Osteoblast (primary cell): ENCODE measurements at regions not wholly inside any gene's neighbourhood (a gene's known extent, or its start where the extent isn't known, plus 50 kb on each side); places are given as distances from the start of the nearest gene placed in this dataset.

Experiments
- DNase-seq: peaks from one replicate; pipeline ENCODE4 v3.0.0; 2011; ENCODE audit warnings: low spot score, mixed read lengths; ENCODE audit not compliant: insufficient read length; ENCODE audit errors: missing footprints
- H2AFZ ChIP-seq: 2 replicates; pipeline ENCODE4 v1.6.0; 2011; ENCODE audit warnings: mild to moderate bottlenecking, low read length
- H3K27ac ChIP-seq: 2 replicates; pipeline ENCODE4 v1.5.1; 2011; ENCODE audit warnings: mild to moderate bottlenecking, low read depth, low read length, moderate library complexity
- H3K27me3 ChIP-seq: 2 replicates; pipeline ENCODE4 v1.6.0; 2012; ENCODE audit warnings: mild to moderate bottlenecking, control low read depth, inconsistent platforms, low read length, moderate library complexity; ENCODE audit not compliant: insufficient read depth
- H3K36me3 ChIP-seq: 2 replicates; pipeline ENCODE4 v1.5.1; 2011; ENCODE audit warnings: mild to moderate bottlenecking, low read length, control low read depth, moderate library complexity; ENCODE audit not compliant: insufficient read depth
- H3K4me1 ChIP-seq: 2 replicates; pipeline ENCODE4 v1.5.1; 2011; ENCODE audit warnings: mild to moderate bottlenecking, low read length, control low read depth, moderate library complexity; ENCODE audit not compliant: insufficient read depth
- H3K4me2 ChIP-seq: 2 replicates; pipeline ENCODE4 v1.6.0; 2011; ENCODE audit warnings: mild to moderate bottlenecking, low read length; ENCODE audit not compliant: insufficient read depth
- H3K4me3 ChIP-seq: fragments of 200-600 bp; sonication (generic); 3 replicates; pipeline ENCODE4 v1.5.1; 2012; ENCODE audit warnings: mild to moderate bottlenecking, low read length, inconsistent platforms; ENCODE audit not compliant: insufficient read depth
- H3K79me2 ChIP-seq: 2 replicates; pipeline ENCODE4 v1.6.0; 2012; ENCODE audit warnings: mild to moderate bottlenecking, low read length, control low read depth, inconsistent platforms; ENCODE audit not compliant: insufficient read depth
- H3K9me3 ChIP-seq: 2 replicates; pipeline ENCODE4 v1.5.1; 2011; ENCODE audit warnings: low read depth, low read length, control low read depth
- H4K20me1 ChIP-seq: 2 replicates; pipeline ENCODE4 v1.6.0; 2012; ENCODE audit warnings: mild to moderate bottlenecking, low read length, control low read depth; ENCODE audit not compliant: insufficient read depth
- TF ChIP-seq, protein P1 (sequence below): IDR thresholded peaks from 2 replicates; pipeline ENCODE4 v1.5.1; 2011; ENCODE audit warnings: mild to moderate bottlenecking, low read depth, low read length, moderate library complexity; ENCODE audit errors: extremely low read depth

GRCh38 chr4:32789026-32789608 is 2068.9 kb downstream of the PCDH7 start:
- Histone ChIP-seq H3K4me3 (no peak overlapping the region), H3K4me2 (no peak overlapping the region), H4K20me1 (no peaks in the 10 kb centered on the region), H2AFZ (no peak overlapping the region), H3K4me1 (no peaks in the 10 kb centered on the region), H3K27ac (no peak overlapping the region), H3K9me3 (no peaks in the 10 kb centered on the region), H3K27me3 (no peaks in the 10 kb centered on the region), H3K79me2 (no peaks in the 10 kb centered on the region), H3K36me3 (no peaks in the 10 kb centered on the region)
- no peak for DNase-seq
- TF ChIP-seq, protein P1, sequence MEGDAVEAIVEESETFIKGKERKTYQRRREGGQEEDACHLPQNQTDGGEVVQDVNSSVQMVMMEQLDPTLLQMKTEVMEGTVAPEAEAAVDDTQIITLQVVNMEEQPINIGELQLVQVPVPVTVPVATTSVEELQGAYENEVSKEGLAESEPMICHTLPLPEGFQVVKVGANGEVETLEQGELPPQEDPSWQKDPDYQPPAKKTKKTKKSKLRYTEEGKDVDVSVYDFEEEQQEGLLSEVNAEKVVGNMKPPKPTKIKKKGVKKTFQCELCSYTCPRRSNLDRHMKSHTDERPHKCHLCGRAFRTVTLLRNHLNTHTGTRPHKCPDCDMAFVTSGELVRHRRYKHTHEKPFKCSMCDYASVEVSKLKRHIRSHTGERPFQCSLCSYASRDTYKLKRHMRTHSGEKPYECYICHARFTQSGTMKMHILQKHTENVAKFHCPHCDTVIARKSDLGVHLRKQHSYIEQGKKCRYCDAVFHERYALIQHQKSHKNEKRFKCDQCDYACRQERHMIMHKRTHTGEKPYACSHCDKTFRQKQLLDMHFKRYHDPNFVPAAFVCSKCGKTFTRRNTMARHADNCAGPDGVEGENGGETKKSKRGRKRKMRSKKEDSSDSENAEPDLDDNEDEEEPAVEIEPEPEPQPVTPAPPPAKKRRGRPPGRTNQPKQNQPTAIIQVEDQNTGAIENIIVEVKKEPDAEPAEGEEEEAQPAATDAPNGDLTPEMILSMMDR: no peak

DNA sequence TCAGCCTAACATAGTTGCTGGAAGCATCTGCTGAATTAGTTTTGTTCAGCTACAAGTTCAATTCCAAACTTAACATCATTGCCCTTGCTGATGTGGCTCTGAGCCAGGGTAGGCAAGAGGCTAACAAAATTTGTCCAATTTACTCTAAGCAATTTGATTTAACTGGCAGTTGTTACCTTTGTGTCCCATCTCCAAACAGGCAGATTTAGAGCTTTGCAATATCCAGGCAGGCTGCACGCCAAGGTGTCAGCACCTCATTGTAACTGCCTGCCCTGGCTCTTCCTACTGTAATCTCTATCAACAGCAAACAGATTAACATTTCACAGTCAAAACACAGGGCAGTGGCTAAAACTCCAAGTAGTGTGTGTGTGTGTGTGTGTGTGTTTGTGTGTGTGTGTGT is 2070.6 kb downstream of the PCDH7 start:
- no peak overlapping the region for H3K27ac ChIP-seq
- no peaks in the 10 kb centered on the region for H3K36me3 ChIP-seq
- DNase-seq: no peak
- TF ChIP-seq, protein P1: no peak
- H3K4me1 ChIP-seq: no peaks in the 10 kb centered on the region
- H3K27me3 ChIP-seq: no peaks in the 10 kb centered on the region
- H3K9me3 ChIP-seq: no peaks in the 10 kb centered on the region
- no peaks in the 10 kb centered on the region for H4K20me1 ChIP-seq
- no peak overlapping the region for H3K4me3 ChIP-seq
- no peak overlapping the region for H2AFZ ChIP-seq
- no peak overlapping the region for H3K4me2 ChIP-seq
- H3K79me2 ChIP-seq: no peaks in the 10 kb centered on the region

- peaks cover 3% of the 10 kb centered on the region for H3K9me3 ChIP-seq
- no peak overlapping the region for H3K4me2 ChIP-seq
- H4K20me1 ChIP-seq: no peaks in the 10 kb centered on the region
- DNase-seq: no peak
- H3K4me1 ChIP-seq: no peaks in the 10 kb centered on the region
- TF ChIP-seq, protein P1: no peak
- no peak overlapping the region for H3K27ac ChIP-seq
- no peak overlapping the region for H3K4me3 ChIP-seq
- no peaks in the 10 kb centered on the region for H3K36me3 ChIP-seq
- H3K79me2 ChIP-seq: no peaks in the 10 kb centered on the region
- no peak overlapping the region for H2AFZ ChIP-seq
- no peaks in the 10 kb centered on the region for H3K27me3 ChIP-seq
These were observed 2078.4 kb downstream of the PCDH7 start for GRCh38 chr4:32798471-32799159.

- H3K27ac ChIP-seq: no peak overlapping the region
- no peaks in the 10 kb centered on the region for H3K27me3 ChIP-seq
- peaks cover 2% of the 10 kb centered on the region for H3K9me3 ChIP-seq
- no peak overlapping the region for H3K4me3 ChIP-seq
- H4K20me1 ChIP-seq: no peaks in the 10 kb centered on the region
- DNase-seq: no peak
- no peaks in the 10 kb centered on the region for H3K36me3 ChIP-seq
- TF ChIP-seq, protein P1: no peak
- no peak overlapping the region for H2AFZ ChIP-seq
- no peak overlapping the region for H3K4me2 ChIP-seq
- H3K4me1 ChIP-seq: no peaks in the 10 kb centered on the region
- no peaks in the 10 kb centered on the region for H3K79me2 ChIP-seq
These were observed 2104.2 kb downstream of the PCDH7 start for GRCh38 chr4:32824336-32824735.
